ENCODE measurements at regions not wholly inside any gene's neighbourhood (a gene's known extent, or its start where the extent isn't known, plus 50 kb on each side); places are given as distances from the start of the nearest gene placed in this dataset.

- TF ChIP-seq, protein P1, sequence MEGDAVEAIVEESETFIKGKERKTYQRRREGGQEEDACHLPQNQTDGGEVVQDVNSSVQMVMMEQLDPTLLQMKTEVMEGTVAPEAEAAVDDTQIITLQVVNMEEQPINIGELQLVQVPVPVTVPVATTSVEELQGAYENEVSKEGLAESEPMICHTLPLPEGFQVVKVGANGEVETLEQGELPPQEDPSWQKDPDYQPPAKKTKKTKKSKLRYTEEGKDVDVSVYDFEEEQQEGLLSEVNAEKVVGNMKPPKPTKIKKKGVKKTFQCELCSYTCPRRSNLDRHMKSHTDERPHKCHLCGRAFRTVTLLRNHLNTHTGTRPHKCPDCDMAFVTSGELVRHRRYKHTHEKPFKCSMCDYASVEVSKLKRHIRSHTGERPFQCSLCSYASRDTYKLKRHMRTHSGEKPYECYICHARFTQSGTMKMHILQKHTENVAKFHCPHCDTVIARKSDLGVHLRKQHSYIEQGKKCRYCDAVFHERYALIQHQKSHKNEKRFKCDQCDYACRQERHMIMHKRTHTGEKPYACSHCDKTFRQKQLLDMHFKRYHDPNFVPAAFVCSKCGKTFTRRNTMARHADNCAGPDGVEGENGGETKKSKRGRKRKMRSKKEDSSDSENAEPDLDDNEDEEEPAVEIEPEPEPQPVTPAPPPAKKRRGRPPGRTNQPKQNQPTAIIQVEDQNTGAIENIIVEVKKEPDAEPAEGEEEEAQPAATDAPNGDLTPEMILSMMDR (IDR thresholded peaks at IDR 0.05) = no peak
- TF ChIP-seq EP300 (IDR thresholded peaks at IDR 0.05; ENCODE audit: low read depth) = no peak
- TF ChIP-seq POLR2A (IDR thresholded peaks at IDR 0.05) = no peak
- no peak for TF ChIP-seq POLR2AphosphoS5 (IDR thresholded peaks at IDR 0.05)
Measured at GRCh38 chr9:108710424-108710823, 145.4 kb downstream of the ACTL7B start.

Measured in transverse colon (tissue), 4 donors.